ENCODE measurements at regions not wholly inside any gene's neighbourhood (a gene's known extent, or its start where the extent isn't known, plus 50 kb on each side); places are given as distances from the start of the nearest gene placed in this dataset.
"Not testable (repeated sequence)": the region's sequence is repeated elsewhere in the genome, so short reads cannot be mapped to it uniquely, and the experiment has no call there.

DNA sequence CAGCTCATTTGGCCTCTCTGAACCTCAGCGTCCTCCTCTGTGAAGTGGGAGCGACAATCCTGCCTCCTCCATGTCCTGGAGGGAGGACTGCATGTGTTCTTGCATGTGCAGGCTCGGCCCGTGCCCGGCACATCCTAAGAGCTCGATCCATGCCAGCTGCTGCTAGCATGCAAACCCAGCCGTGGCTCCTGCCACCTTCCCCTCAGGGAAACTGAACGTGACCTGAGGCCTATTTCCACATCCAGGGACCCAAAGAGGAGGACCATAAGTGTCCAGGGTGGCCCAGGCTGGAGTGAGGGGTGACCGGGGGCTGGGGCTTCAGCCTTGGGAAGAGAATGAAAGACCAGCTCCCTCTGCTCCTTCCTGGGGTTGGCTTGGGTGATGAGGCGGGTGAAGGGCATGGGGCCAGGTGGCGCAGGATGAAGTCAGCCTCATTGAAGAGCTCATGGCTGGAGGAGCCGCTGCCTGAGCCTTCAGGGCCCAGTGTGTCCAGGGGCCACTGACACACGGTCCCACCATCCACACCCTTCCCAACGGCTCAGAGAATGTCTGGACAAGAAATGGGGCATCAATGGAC, 115.7 kb upstream of the AKAP13 start:
- TF ChIP-seq POLR2A (IDR thresholded peaks at IDR 0.05): not testable (repeated sequence)
- TF ChIP-seq, protein P1, sequence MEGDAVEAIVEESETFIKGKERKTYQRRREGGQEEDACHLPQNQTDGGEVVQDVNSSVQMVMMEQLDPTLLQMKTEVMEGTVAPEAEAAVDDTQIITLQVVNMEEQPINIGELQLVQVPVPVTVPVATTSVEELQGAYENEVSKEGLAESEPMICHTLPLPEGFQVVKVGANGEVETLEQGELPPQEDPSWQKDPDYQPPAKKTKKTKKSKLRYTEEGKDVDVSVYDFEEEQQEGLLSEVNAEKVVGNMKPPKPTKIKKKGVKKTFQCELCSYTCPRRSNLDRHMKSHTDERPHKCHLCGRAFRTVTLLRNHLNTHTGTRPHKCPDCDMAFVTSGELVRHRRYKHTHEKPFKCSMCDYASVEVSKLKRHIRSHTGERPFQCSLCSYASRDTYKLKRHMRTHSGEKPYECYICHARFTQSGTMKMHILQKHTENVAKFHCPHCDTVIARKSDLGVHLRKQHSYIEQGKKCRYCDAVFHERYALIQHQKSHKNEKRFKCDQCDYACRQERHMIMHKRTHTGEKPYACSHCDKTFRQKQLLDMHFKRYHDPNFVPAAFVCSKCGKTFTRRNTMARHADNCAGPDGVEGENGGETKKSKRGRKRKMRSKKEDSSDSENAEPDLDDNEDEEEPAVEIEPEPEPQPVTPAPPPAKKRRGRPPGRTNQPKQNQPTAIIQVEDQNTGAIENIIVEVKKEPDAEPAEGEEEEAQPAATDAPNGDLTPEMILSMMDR (IDR thresholded peaks at IDR 0.05): not testable (repeated sequence)
